ENCODE measurements at regions not wholly inside any gene's neighbourhood (a gene's known extent, or its start where the extent isn't known, plus 50 kb on each side); places are given as distances from the start of the nearest gene placed in this dataset.
"Not testable (repeated sequence)": the region's sequence is repeated elsewhere in the genome, so short reads cannot be mapped to it uniquely, and the experiment has no call there.

DNA sequence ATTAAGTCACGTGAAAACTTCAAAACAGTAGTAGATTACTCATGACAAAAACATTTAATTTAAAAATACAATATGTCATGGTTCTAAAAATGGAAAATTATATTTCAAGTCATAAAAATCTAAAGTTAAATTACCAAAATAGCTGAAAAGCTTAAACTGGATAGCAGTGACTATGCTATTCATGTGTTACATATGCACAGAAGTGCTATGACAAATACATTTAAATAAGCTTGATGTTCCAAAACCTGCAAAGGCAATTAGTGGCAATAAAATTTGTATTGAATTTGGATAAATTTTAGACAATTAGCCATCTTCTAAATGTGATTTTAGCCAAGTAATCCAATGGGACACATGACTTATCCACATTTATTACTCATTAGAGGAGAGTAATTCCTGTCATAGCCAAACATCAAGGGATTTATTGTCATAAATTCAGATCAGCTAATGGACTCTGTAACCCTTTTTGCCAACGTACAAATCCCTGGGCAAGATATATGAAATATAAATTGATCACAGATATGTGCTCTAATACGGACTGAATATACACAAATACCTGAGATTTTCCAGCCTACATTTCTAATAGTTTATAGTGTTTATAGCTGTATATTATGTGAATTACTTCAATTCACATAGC lies 419.4 kb downstream of the ISL1 start:
- no peak for DNase-seq (ENCODE audit: low read depth, low spot score)

DNA sequence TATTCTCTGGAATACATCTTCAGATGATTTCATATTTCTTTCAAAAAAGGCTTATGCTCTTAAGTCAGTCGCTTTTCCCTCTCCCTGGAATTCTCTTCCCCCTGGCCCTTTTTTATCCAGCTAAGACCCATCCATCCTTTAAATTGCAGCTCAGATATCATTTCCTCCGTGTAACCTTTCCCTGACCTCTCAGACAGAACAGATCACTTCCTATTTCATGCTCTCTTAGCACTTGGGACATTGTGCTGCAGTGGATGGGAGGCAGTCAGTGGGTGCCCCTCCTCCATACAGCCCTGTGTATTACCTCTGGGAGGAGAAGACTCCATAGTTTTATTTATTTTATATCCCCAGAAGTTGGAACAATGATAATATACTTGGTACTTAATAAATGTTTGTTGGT lies 423.4 kb downstream of the ISL1 start:
- DNase-seq (ENCODE audit: low read depth, low spot score): no peak

DNA sequence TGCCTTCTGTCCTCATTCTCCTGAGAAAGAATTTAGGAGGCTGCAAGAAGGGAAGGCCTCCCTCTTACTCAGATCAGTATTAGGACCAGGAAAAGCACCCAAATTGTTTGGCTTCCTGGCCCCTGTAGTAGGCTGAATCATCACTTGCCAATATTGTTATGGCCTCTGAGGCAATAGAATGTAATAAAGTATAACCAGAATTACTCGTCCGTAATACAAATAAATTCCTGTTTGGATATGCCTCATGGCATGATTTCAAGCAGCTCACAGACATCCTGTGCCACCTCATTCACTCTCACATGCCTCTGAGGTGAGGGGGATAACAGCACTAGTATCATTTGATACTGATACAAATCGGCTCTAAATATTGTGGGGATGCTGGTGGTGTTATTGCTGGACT lies 427.3 kb downstream of the ISL1 start:
- DNase-seq (ENCODE audit: low read depth, low spot score): no peak

DNA sequence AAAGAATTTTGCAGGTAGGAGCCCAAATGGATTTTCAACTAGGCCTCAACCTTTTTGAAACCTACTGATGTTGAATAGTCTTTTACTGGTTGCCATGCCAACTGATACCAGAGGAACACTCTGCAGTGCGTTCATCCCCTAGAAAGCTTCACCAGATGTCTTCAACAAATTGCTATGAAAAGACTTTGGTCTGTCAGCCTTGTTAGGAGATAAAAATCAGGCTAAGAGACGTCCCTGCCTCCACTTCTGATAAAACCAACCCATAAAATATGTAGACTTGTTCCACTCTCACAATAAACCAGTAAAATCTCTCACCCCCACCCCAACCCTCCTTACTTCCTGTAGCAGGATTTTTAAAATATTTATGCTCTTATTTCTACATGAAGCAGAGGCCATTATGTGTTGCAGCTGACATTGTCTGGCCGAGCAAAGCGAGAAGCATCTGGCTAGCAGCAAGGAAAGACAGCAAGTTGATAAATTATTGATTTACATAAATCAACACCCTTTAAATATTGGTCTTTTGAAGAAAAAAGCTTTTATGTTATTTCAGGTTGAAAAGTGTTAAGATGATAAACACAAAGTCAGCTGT lies 428.7 kb downstream of the ISL1 start:
- DNase-seq (ENCODE audit: low read depth, low spot score): no peak

DNA sequence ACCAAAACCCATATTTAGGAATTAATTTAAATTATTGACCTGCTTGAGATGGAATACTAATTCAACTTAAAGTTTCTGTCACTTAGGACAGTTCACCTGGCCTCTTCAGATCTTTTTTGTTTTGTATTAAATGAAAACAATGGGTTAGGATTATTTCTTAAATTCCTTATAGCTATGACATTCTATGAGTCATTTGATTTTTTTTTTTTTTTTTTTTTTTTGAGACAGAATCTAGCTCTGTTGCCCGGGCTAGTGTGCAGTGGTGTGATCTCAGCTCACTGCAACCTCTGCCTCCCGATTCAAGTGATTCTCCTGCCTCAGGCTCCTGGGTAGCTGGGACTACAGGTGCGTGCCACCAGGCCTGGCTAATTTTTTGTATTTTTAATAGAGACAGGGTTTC lies 431.6 kb downstream of the ISL1 start:
- not testable (repeated sequence) for DNase-seq (ENCODE audit: low read depth, low spot score)

DNA sequence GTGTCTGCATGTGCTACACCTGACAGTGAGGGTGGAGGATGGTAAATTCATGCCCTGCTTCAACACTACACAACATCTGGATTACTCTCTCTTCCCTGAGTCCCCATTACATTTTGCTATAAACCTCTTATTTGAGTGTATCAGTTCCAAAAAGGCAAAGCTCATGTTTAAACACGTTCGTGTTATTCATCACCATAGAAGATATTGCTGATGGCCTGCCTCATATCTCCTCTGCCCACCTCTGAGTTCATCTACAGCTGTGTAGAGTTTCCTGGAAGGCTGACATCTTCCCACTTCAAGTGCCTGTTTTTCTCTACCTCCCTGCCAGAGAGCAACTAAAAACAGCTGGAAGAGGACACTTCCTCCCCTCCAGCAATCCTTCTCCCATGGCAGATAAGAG lies 433.2 kb downstream of the ISL1 start:
- no peak for DNase-seq (ENCODE audit: low read depth, low spot score)

DNA sequence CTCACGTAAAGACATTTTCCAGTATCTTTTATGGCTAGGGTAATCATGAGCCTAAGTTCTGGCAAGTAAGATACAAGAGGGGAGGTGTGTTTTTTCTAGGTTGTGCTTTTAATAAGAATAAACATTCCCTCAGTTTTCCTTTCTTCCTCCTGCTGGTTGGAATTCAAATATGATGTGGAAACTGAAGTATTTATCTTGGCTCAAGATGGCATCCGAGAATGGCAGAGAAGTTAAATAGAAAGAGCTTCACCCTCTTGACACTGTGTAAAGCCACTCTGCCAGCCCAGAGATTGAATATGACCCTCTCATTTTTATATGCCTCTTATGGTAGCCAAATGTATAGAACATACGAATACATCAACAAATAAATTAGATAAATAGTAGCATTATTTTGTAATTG lies 438.4 kb downstream of the ISL1 start:
- no peak for DNase-seq (ENCODE audit: low read depth, low spot score)

DNA sequence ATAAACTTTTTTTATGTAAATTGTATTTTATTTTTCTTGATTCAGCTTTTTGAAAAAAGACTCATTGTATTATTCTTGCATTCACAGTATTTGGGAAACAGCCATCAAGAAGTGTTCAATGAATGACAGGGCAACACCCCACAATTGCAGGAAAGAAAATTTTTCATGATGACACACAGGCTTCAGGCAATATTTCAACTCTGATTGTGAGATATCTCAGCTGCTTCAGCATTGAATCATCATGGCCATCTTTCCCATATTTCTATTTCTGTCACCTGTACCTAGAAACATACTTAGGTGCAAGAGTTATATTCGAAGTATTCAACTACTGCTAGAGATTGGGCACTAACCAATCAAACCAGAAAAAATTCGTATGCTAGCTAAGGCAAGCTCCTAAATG lies 446.0 kb downstream of the ISL1 start:
- DNase-seq (ENCODE audit: low read depth, low spot score): no peak

DNA sequence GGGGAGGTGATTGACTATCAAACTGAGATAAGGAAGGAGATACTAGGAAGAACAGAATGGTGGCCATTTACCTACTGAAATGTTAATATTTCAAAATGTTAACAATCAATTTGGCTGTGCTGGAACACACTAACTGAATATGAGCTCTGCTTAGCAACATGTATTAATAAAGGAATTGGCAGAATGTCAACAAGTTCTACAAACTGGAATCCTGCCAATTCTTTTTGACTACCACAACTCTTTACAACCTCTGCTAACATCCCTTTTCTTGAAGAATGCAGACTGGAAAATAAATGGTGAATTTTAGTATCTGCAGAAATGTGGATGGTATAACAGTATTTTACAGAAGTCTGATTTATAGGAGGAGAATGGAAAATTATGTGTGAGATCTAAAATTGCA lies 446.4 kb downstream of the ISL1 start:
- no peak for DNase-seq (ENCODE audit: low read depth, low spot score)

DNA sequence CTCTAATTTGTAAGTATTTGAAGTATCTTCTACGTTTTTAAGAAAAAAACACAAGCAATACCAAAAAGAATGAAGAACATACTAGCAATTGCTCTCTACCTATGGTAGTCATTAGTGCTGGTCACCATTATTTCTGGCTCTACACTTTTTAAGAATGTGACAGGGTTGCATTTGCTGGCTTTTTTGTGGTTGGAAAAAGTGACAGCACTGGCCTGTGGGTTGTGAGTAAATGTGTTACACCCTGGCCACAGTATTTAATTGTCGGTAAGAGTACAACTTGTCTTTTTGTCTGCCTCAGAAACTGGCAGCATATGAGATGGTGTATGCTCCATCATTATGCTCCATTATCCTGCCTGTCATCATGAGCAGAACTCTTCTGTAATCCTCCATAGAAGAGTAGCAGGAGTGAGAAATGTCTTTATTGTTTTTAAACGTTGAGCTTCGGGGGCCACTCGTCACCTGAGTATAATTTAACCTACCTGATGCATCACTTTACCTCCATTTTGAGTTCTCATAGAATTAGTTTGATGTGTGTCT lies 449.8 kb downstream of the ISL1 start:
- DNase-seq (ENCODE audit: low read depth, low spot score): no peak

DNA sequence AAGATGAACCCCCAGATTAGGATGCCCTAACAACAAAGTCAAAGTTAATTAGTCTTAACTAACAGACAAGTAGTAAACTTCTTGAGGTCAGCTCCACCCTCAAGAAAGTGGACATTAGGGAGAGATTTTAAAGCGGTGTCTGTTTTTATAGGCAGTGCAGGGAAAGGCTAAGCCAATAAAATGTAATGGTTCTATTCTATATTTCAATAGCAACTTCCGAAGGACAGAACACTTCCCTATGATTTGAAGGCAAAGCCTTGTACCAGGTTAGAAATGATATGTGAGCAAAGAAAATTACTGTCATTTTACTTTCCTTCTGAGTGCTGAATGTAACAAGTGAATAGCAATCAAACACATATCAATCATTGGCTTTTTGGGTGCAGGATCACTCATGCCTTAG lies 455.2 kb downstream of the ISL1 start:
- no peak for DNase-seq (ENCODE audit: low read depth, low spot score)

DNA sequence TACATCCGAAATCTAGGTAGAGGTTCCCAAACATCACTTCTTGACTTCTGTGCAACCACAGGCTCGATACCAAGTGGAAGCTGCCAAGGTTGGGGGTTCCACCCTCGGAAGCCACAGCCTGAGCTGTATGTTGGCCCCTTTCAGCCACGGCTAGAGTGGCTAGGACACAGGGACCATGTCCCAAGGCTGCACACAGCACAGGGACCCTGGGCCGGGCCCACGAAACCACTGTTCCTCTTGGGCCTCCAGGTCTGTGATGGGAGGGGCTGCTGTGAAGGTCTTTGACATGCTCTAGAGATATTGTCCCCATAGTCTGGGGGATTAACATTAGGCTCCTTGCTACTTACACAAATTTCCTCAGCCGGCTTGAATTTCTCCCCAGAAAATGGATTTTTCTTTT lies 460.6 kb downstream of the ISL1 start:
- no peak for DNase-seq (ENCODE audit: low read depth, low spot score)

DNA sequence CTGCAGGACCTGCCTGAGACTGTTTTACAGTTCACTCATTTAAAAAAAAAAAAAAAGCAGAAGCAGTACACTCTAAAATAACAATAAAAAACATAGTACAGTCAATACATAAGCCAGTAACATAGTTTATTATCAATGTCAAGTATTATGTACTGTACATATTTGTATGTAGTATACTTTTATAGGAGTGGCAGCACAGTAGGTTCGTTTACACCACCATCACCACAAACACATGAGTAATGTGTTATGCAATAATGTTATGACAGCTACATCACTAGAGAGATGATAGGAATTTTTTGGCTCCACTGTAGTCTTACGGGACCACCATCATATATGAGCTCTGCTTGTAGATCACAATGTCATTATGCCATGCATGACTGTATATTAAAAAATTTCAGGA lies 462.8 kb downstream of the ISL1 start:
- DNase-seq (ENCODE audit: low read depth, low spot score): no peak

DNA sequence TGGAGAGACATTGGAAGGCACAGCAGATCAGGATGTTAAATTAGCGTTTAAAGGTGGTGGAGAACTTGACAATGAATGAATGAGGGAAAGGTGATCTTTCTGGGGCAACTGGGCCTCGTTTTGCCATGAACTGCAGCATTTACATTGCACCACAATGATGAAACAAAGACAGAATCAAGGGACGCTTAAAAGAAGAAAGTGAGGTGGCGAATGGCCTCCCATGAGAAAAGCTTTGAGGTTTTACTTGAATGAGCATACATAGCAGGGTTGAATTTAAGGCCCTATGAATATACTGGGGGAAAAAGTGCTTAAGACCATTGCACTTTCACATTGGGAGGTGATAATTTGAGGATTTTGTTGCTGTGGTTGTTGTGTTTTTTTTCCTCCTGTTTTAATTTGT lies 476.4 kb downstream of the ISL1 start:
- DNase-seq (ENCODE audit: low read depth, low spot score): no peak

DNA sequence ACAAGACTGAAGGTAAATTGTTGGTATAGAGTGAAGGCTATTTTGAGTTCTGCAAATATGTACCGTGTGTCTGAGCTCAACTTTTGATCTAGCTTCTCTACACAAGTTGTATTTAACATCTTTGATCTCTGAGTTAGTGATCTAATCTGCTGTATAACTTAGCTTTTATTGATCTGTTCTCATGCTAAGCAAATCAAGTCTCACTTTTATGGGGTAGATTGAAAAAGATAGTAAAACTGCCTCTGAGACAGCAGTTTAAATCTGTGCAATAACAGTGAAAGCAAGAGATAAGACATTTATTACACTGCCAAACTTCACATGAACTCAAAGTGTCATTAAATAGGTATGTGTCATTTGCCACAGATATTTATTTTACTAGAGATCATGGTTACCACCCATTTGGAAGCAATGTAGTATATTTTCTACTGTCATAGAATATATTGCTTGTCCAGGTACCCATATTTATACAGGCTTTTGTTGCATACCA lies 477.3 kb downstream of the ISL1 start:
- DNase-seq (ENCODE audit: low read depth, low spot score): no peak

DNA sequence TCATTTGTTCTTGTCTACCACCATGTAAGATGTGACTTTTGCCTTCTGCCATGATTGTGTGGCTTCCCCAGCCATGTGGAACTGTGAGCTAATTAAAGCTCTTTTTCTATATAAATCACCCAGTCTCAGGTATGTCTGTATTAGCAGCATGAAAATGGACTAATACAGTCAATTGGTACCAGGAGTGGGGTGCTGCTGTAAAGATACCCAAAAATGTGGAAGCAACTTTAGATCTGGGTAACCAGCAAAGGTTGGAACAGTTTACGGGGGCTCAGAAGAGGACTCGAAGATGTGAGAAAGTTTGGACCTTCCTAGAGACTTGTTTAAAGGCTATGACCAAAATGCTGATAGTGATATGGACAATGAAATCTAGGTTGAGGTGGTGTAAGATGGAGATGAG lies 488.9 kb downstream of the ISL1 start:
- no peak for DNase-seq (ENCODE audit: low read depth, low spot score)

DNA sequence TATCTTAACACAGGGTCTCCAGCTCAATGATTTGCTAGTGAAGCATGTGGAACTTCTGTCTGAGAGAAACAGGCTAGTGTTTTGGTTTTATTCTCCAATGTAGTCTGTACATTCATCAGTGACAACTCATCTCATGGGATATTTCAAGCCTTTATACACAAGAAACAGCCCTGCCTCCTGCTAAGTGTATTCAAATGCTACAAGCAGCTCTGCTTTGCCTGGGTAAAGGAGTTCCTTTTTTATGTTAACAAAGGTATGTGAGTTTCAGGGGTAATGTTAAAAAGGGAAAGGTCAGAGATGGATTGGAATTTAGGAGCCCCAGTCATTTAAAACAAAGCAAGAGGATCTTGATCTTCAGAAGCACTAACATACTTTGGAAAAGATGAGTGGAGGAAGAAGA lies 498.7 kb downstream of the ISL1 start:
- DNase-seq (ENCODE audit: low read depth, low spot score): no peak

DNA sequence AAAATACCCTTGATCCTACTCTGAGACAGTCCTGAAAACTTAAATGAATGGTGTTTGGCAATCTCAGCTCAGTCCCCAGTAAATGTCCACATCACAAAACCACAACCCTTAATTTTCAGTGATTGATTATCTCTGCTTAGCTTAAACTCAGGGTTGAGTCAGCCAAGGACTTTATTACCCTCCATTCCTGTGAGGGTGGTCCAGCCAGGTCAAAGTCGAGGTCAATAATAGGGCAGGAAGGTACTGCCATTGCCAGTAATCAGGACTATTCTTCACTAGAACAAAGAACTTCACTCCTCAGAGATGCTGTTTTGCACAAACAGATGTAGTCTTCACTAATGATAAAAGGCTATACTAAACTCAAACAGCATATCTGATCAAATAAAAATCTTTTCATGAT lies 499.4 kb downstream of the ISL1 start:
- DNase-seq (ENCODE audit: low read depth, low spot score): no peak

DNA sequence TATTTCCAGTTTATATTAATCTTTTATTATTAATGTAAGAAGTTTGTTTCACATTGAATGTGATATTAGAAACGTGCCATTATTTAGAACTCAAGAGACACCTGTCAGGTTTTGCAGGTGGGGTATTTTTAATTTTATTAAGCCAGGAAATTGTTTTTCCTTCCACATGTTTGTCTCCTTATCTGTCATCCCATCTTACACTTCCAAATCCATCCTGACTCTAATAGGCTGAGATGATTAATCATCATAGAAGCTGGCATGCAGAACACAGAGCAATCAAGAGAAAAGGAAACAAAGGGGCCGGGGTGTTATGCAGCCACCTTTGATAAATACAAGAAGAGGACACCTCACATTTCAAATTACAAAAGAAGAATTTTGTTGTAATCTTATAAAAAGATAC lies 506.5 kb downstream of the ISL1 start:
- DNase-seq (ENCODE audit: low read depth, low spot score): no peak

DNA sequence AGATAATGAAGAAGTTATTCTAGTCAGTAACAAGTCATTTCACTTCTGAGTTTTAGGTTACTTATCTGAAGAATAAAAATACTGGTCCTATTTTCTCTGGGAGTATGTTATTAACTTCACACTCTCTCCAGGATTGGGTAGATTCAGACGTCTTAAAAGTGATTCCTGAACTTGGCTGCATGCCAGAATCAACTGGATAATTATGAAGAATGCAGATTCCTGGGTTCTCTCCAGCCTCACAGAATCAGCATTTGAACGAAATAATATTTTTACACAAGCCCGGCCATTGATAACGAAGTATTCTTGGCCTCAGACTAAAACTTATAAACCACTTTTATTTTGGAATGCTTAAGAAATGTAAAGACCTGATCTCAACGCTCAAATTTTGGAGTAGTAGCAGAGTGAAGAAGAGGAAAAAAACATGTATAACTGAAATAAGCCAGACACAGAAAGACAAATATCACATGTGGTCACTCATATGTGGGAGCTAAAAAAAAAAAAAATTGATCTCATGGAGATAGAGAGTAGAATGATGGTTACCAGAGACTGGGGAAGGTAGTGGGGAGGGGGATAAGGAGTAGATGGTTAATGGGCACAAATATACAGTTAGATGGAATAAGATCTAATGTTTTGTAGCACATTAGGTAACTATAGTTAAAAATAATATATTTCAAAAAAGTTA lies 507.3 kb downstream of the ISL1 start:
- no peak for DNase-seq (ENCODE audit: low read depth, low spot score)

DNA sequence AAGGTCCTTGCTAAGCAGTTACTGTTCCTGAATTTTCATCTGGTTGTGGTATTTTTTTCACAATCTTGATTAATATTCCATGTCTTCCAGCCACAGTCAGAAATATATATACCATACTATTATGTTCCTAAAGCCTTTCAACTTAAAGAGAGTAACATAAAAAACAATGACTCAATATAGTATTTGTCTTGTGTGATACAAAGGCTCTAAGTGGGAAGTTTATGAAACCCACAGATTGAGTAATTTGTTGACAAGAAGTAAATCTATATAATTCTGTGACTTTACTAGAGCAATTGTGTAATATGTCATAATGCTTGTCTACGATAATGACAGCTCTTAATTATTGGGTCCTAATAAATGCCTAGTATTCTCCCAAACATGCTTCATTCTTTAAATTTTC lies 509.4 kb downstream of the ISL1 start:
- DNase-seq (ENCODE audit: low read depth, low spot score): no peak

DNA sequence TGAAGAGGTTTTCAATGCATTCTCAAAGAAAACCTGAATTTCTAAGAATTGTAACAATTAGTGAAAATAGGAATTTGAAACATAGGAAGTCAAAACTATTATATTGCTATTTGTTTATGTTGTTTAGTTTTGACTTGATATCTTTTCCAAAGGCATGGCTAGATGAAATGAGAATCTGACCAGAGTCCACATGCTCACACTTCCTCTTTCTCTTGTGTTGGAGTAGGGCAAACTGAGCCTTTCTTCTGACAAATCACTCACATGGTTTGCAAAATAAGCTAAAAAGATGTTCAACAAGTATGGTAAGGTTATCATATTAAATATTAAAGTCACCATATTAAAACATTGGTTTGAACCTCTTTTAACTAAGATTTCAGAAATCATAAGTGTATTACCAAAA lies 512.6 kb downstream of the ISL1 start:
- no peak for DNase-seq (ENCODE audit: low read depth, low spot score)

DNA sequence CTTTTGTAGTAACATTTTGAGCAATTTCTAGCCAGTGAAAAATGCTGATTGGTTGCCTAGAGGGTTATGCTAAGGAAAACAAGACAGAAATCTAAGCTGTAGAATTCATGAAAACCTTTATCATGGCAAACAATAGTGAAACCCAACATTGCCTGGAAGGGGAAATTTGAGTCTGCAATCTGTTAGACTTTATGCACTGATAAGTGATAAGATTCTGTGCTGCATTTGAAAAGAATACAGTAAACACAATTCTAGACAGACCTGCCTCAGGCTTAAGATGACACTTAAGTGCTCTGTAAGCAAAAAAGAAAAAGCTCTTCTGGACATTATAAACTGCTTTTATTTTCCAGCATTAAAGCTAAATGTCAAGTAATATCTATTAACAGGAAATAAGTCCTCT lies 519.3 kb downstream of the ISL1 start:
- DNase-seq (ENCODE audit: low read depth, low spot score): no peak
